Epithelial cell of proximal tubule (primary cell): ENCODE measurements at regions not wholly inside any gene's neighbourhood (a gene's known extent, or its start where the extent isn't known, plus 50 kb on each side); places are given as distances from the start of the nearest gene placed in this dataset.

Source experiments
- DNase-seq: peaks from one replicate; pipeline ENCODE4 v3.0.0-alpha.2; 2011; ENCODE audit warnings: low read depth
- H3K4me3 ChIP-seq: 2 replicates; pipeline ENCODE4 v1.5.1; 2011; ENCODE audit warnings: low read depth, mild to moderate bottlenecking, low read length
- TF ChIP-seq, protein P1 (sequence below): conservative IDR thresholded peaks from 2 replicates; pipeline ENCODE4 v1.5.1; 2012; ENCODE audit warnings: low read depth, mild to moderate bottlenecking, low read length

DNA sequence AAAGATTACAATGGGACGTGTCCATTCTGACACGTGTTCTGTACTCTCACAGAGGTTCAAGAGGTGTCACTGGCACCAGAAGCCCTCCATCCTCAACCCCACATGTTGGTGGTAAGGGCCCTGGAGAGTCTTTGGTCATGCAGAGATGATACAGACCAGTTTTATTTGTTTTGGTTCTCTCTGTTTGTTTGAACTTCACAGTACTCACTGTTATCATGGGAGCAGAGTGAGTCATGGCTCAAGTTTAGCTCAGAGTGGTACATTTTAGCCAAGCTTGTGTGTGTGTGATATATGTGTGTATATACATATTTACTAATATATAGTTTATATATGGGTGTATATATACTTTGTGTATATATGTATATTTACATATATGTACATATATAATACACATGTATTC is 935.6 kb downstream of the GRID1 start:
- no peak for DNase-seq
- TF ChIP-seq, protein P1, sequence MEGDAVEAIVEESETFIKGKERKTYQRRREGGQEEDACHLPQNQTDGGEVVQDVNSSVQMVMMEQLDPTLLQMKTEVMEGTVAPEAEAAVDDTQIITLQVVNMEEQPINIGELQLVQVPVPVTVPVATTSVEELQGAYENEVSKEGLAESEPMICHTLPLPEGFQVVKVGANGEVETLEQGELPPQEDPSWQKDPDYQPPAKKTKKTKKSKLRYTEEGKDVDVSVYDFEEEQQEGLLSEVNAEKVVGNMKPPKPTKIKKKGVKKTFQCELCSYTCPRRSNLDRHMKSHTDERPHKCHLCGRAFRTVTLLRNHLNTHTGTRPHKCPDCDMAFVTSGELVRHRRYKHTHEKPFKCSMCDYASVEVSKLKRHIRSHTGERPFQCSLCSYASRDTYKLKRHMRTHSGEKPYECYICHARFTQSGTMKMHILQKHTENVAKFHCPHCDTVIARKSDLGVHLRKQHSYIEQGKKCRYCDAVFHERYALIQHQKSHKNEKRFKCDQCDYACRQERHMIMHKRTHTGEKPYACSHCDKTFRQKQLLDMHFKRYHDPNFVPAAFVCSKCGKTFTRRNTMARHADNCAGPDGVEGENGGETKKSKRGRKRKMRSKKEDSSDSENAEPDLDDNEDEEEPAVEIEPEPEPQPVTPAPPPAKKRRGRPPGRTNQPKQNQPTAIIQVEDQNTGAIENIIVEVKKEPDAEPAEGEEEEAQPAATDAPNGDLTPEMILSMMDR: no peak

DNA sequence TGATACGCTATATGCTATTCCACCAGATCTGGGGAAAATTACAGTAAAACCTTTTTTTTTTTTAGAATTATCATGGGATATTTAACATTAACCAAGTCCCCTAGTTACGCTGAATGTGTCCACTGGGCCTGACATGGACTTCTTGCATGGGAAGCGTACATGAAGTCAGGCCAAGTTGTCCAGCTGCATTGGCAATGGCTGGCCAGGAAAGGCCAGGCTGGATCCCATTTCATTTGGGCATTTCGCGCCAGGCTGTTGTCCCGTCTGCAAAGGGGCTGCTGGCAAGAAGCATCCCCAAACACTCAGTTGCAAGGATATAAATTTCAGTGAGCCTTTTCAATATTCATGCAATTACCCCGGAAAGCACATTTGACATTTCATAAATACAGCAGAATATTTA is 933.3 kb downstream of the GRID1 start:
- DNase-seq: no peak
- no peak overlapping the region for H3K4me3 ChIP-seq
- TF ChIP-seq, protein P1: no peak

More for the DNA sequence above, 935.6 kb downstream of the GRID1 start:
- H3K4me3 ChIP-seq: no peak overlapping the region

DNA sequence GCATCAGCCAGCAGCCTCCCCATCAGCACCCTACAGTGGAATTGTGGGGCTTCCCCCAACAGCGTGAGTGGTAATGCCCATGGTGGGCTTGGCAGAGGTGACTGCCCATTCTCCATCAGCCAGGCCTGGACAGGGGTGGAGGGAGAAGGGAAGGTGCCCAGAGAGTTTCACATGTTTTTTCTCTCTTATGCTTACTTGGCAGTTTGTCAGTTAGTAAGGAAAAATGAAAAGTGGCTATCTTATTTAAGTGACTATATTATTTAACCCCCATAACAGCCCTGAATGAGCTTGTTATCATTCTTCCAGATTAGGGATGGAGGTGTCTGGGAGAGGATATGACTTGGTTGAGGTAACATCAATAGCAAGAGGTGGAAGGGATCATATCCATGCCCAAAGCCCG is 921.7 kb downstream of the GRID1 start:
- no peak overlapping the region for H3K4me3 ChIP-seq
- DNase-seq: no peak
- TF ChIP-seq, protein P1: no peak

DNA sequence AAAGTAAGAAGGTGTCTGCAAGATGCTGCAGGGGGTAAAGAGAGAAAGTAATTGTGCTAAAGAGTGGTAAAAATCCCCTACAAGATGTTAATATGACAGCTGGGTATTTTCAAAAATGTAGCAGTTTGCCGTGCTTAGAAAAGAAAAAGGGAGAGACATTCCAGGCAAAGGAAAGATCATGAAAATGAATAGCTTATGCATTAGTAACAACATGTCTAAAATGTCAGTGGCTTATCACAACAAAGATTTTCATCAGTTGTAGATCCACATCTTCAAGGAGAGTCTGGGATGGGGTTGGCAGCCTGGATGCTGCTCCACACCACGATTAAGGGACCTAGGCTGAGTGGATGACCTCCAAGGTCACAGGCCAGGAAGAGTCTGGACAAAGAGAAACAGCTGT is 920.9 kb downstream of the GRID1 start:
- H3K4me3 ChIP-seq: no peak overlapping the region
- DNase-seq: no peak
- TF ChIP-seq, protein P1: no peak

DNA sequence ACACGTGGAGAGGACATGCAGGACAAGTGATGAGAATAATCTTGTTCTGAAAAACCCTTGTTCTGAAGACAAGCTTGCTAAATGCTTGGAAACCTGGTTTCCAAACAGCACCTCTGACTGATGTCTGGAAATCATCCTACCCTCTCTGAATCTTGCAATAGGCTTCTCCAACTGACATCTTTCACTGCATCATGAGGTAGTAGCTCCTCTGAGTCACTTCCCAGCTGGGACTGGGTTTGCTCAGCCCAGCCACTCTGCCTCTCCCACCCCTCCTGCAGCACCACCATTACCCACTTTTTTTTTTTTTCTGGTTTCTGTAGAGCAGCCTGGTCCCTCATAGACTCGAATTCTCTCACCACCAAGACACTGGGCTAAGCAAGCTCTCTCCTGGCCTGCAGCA is 919.8 kb downstream of the GRID1 start:
- DNase-seq: no peak
- TF ChIP-seq, protein P1: no peak

DNA sequence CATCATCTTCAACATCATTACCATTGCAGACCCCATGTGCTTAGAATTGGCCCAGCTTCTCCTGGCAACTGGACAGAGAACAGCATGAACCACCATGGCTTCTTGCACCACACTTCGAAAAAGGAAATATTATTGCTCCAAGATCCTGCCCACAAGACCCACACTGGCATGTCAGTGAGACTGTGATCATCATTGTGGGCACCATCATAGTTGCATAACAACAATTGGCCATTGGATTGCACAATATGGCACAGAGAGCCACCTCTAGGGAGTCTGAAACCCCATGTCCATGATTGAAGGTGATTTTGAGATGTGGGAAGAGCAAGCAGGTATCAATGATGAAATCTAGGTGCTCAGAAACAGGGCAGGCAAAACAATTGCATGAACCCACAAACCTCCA is 918.9 kb downstream of the GRID1 start:
- no peak overlapping the region for H3K4me3 ChIP-seq
- no peak for DNase-seq
- TF ChIP-seq, protein P1: no peak

More for the DNA sequence above, 919.8 kb downstream of the GRID1 start:
- H3K4me3 ChIP-seq: no peak overlapping the region

DNA sequence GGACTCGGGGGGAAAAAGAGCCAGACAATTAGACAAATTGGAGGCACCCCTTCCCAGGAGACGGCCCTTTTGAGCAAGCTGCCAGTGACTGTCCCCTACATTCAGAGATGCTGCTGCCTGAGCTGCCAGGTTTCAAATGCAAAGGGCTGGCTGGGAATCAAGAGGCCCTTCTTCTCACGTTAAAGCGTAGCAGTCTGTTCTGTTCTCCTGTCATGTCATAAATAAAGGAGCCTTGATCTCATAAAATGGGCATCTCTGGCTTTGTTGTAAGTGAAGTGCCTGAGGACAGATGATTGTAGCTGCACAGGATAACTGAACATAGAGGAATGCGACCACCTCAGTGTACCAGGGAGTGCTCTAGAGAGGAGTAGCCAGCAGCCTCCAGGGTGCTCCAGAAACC is 917.9 kb downstream of the GRID1 start:
- no peak overlapping the region for H3K4me3 ChIP-seq
- TF ChIP-seq, protein P1: no peak
- DNase-seq: no peak
